ENCODE measurements at regions not wholly inside any gene's neighbourhood (a gene's known extent, or its start where the extent isn't known, plus 50 kb on each side); places are given as distances from the start of the nearest gene placed in this dataset.

- Histone ChIP-seq H3K4me1 (ENCODE audit: control insufficient read depth, insufficient read depth, low read length) (peaks cover 68% of the 10 kb centered on the region), H3K9me3 (replicated peaks; ENCODE audit: low read length) (no peaks in the 10 kb centered on the region), H3K4me2 (ENCODE audit: low read length) (peak overlapping the region; percentile 67), H3K27me3 (ENCODE audit: control insufficient read depth, insufficient read depth, low read length) (no peaks in the 10 kb centered on the region), H3K4me3 (ENCODE audit: low read length) (peak overlapping the region; percentile 31), H3K36me3 (ENCODE audit: insufficient read depth, low read length) (no peaks in the 10 kb centered on the region), H3K9ac (ENCODE audit: low read depth, low read length) (peak overlapping the region; percentile 69)
Measured at GRCh38 chr14:49972823-49973222, 79.9 kb downstream of the ARF6 start.

GRCh38 chr14:49975276-49975675 is 82.4 kb downstream of the ARF6 start:
- H3K9me3 ChIP-seq (replicated peaks; ENCODE audit: low read length), result no peaks in the 10 kb centered on the region
- no peak overlapping the region for H3K4me3 ChIP-seq (ENCODE audit: low read length)
- peaks cover 66% of the 10 kb centered on the region for H3K4me1 ChIP-seq (ENCODE audit: control insufficient read depth, insufficient read depth, low read length)
- peak overlapping the region; percentile 27 for H3K4me2 ChIP-seq (ENCODE audit: low read length)
- H3K36me3 ChIP-seq (ENCODE audit: insufficient read depth, low read length), result no peaks in the 10 kb centered on the region
- no peaks in the 10 kb centered on the region for H3K27me3 ChIP-seq (ENCODE audit: control insufficient read depth, insufficient read depth, low read length)
- peak overlapping the region; percentile 65 for H3K9ac ChIP-seq (ENCODE audit: low read depth, low read length)

- Histone ChIP-seq H3K4me3 (ENCODE audit: low read length) (no peak overlapping the region), H3K27me3 (ENCODE audit: control insufficient read depth, insufficient read depth, low read length) (no peaks in the 10 kb centered on the region), H3K4me2 (ENCODE audit: low read length) (peak overlapping the region; percentile 27), H3K9ac (ENCODE audit: low read depth, low read length) (peak overlapping the region; percentile 43), H3K36me3 (ENCODE audit: insufficient read depth, low read length) (no peaks in the 10 kb centered on the region), H3K9me3 (replicated peaks; ENCODE audit: low read length) (no peaks in the 10 kb centered on the region), H3K4me1 (ENCODE audit: control insufficient read depth, insufficient read depth, low read length) (peaks cover 61% of the 10 kb centered on the region)
Measured at GRCh38 chr14:49975799-49976198, 82.9 kb downstream of the ARF6 start.

- Histone ChIP-seq H3K4me2 (ENCODE audit: low read length) (no peak overlapping the region), H3K4me1 (ENCODE audit: control insufficient read depth, insufficient read depth, low read length) (peaks cover 52% of the 10 kb centered on the region), H3K9ac (ENCODE audit: low read depth, low read length) (no peak overlapping the region), H3K36me3 (ENCODE audit: insufficient read depth, low read length) (no peaks in the 10 kb centered on the region), H3K4me3 (ENCODE audit: low read length) (no peak overlapping the region), H3K27me3 (ENCODE audit: control insufficient read depth, insufficient read depth, low read length) (no peaks in the 10 kb centered on the region), H3K9me3 (replicated peaks; ENCODE audit: low read length) (no peaks in the 10 kb centered on the region)
Measured at GRCh38 chr14:49977126-49977841, 84.4 kb downstream of the ARF6 start.

- Histone ChIP-seq H3K9ac (ENCODE audit: low read depth, low read length) (no peak overlapping the region), H3K9me3 (replicated peaks; ENCODE audit: low read length) (no peaks in the 10 kb centered on the region), H3K4me2 (ENCODE audit: low read length) (no peak overlapping the region), H3K36me3 (ENCODE audit: insufficient read depth, low read length) (no peaks in the 10 kb centered on the region), H3K27me3 (ENCODE audit: control insufficient read depth, insufficient read depth, low read length) (no peaks in the 10 kb centered on the region), H3K4me1 (ENCODE audit: control insufficient read depth, insufficient read depth, low read length) (peaks cover 45% of the 10 kb centered on the region), H3K4me3 (ENCODE audit: low read length) (no peak overlapping the region)
Measured at GRCh38 chr14:49980027-49980426, 87.1 kb downstream of the ARF6 start.

GRCh38 chr14:49982082-49982481 is 89.2 kb downstream of the ARF6 start:
- H3K4me1 ChIP-seq (ENCODE audit: control insufficient read depth, insufficient read depth, low read length), result peaks cover 36% of the 10 kb centered on the region
- H3K9ac ChIP-seq (ENCODE audit: low read depth, low read length), result peak overlapping the region; percentile 77
- H3K4me3 ChIP-seq (ENCODE audit: low read length), result peak overlapping the region; percentile 30
- H3K27me3 ChIP-seq (ENCODE audit: control insufficient read depth, insufficient read depth, low read length), result no peaks in the 10 kb centered on the region
- no peaks in the 10 kb centered on the region for H3K9me3 ChIP-seq (replicated peaks; ENCODE audit: low read length)
- peak overlapping the region; percentile 57 for H3K4me2 ChIP-seq (ENCODE audit: low read length)
- no peaks in the 10 kb centered on the region for H3K36me3 ChIP-seq (ENCODE audit: insufficient read depth, low read length)

GRCh38 chr14:49982501-49982951 is 89.6 kb downstream of the ARF6 start:
- Histone ChIP-seq H3K9me3 (replicated peaks; ENCODE audit: low read length) (no peaks in the 10 kb centered on the region), H3K36me3 (ENCODE audit: insufficient read depth, low read length) (no peaks in the 10 kb centered on the region), H3K4me1 (ENCODE audit: control insufficient read depth, insufficient read depth, low read length) (peaks cover 34% of the 10 kb centered on the region), H3K27me3 (ENCODE audit: control insufficient read depth, insufficient read depth, low read length) (no peaks in the 10 kb centered on the region), H3K4me2 (ENCODE audit: low read length) (peak overlapping the region; percentile 57), H3K4me3 (ENCODE audit: low read length) (no peak overlapping the region), H3K9ac (ENCODE audit: low read depth, low read length) (peak overlapping the region; percentile 77)

GRCh38 chr14:49984424-49984823 is 91.5 kb downstream of the ARF6 start:
- Histone ChIP-seq H3K4me3 (ENCODE audit: low read length) (no peak overlapping the region), H3K36me3 (ENCODE audit: insufficient read depth, low read length) (no peaks in the 10 kb centered on the region), H3K9me3 (replicated peaks; ENCODE audit: low read length) (no peaks in the 10 kb centered on the region), H3K9ac (ENCODE audit: low read depth, low read length) (no peak overlapping the region), H3K4me2 (ENCODE audit: low read length) (no peak overlapping the region), H3K27me3 (ENCODE audit: control insufficient read depth, insufficient read depth, low read length) (no peaks in the 10 kb centered on the region), H3K4me1 (ENCODE audit: control insufficient read depth, insufficient read depth, low read length) (peaks cover 41% of the 10 kb centered on the region)

GRCh38 chr14:49986343-49987014 is 93.6 kb downstream of the ARF6 start:
- H3K4me2 ChIP-seq (ENCODE audit: low read length), result peak overlapping the region; percentile 14
- H3K27me3 ChIP-seq (ENCODE audit: control insufficient read depth, insufficient read depth, low read length), result no peaks in the 10 kb centered on the region
- H3K9ac ChIP-seq (ENCODE audit: low read depth, low read length), result peak overlapping the region; percentile 44
- H3K9me3 ChIP-seq (replicated peaks; ENCODE audit: low read length), result no peaks in the 10 kb centered on the region
- H3K4me3 ChIP-seq (ENCODE audit: low read length), result no peak overlapping the region
- H3K36me3 ChIP-seq (ENCODE audit: insufficient read depth, low read length), result no peaks in the 10 kb centered on the region
- H3K4me1 ChIP-seq (ENCODE audit: control insufficient read depth, insufficient read depth, low read length), result peaks cover 41% of the 10 kb centered on the region

- Histone ChIP-seq H3K4me3 (ENCODE audit: low read length) (no peak overlapping the region), H3K36me3 (ENCODE audit: insufficient read depth, low read length) (no peaks in the 10 kb centered on the region), H3K4me2 (ENCODE audit: low read length) (no peak overlapping the region), H3K4me1 (ENCODE audit: control insufficient read depth, insufficient read depth, low read length) (peaks cover 39% of the 10 kb centered on the region), H3K27me3 (ENCODE audit: control insufficient read depth, insufficient read depth, low read length) (no peaks in the 10 kb centered on the region), H3K9me3 (replicated peaks; ENCODE audit: low read length) (no peaks in the 10 kb centered on the region), H3K9ac (ENCODE audit: low read depth, low read length) (peak overlapping the region; percentile 25)
Measured at GRCh38 chr14:49988080-49988990, 95.5 kb downstream of the ARF6 start.

GRCh38 chr14:49989966-49990365 is 97.1 kb downstream of the ARF6 start:
- no peak overlapping the region for H3K4me3 ChIP-seq (ENCODE audit: low read length)
- peaks cover 30% of the 10 kb centered on the region for H3K4me1 ChIP-seq (ENCODE audit: control insufficient read depth, insufficient read depth, low read length)
- H3K9ac ChIP-seq (ENCODE audit: low read depth, low read length), result no peak overlapping the region
- H3K4me2 ChIP-seq (ENCODE audit: low read length), result no peak overlapping the region
- H3K27me3 ChIP-seq (ENCODE audit: control insufficient read depth, insufficient read depth, low read length), result no peaks in the 10 kb centered on the region
- H3K9me3 ChIP-seq (replicated peaks; ENCODE audit: low read length), result no peaks in the 10 kb centered on the region
- no peaks in the 10 kb centered on the region for H3K36me3 ChIP-seq (ENCODE audit: insufficient read depth, low read length)

Data from skeletal muscle satellite cell (primary cell).